ENCODE measurements at regions not wholly inside any gene's neighbourhood (a gene's known extent, or its start where the extent isn't known, plus 50 kb on each side); places are given as distances from the start of the nearest gene placed in this dataset.
"Not testable (repeated sequence)": the region's sequence is repeated elsewhere in the genome, so short reads cannot be mapped to it uniquely, and the experiment has no call there.

GRCh38 chr5:1736889-1737711, 62.5 kb downstream of the MRPL36 start:
- H3K4me1 ChIP-seq (ENCODE audit: control insufficient read depth, insufficient read depth, low read length): no peaks in the 10 kb centered on the region
- H3K36me3 ChIP-seq (ENCODE audit: insufficient read depth, low read length): no peaks in the 10 kb centered on the region
- no peaks in the 10 kb centered on the region for H3K27me3 ChIP-seq (ENCODE audit: control insufficient read depth, insufficient read depth, low read length)
- no peaks in the 10 kb centered on the region for H3K9me3 ChIP-seq (replicated peaks; ENCODE audit: low read length)
- no peak overlapping the region for H3K4me2 ChIP-seq (ENCODE audit: low read length)
- no peak overlapping the region for H3K9ac ChIP-seq (ENCODE audit: low read depth, low read length)
- H3K4me3 ChIP-seq (ENCODE audit: low read length): no peak overlapping the region

- no peaks in the 10 kb centered on the region for H3K9me3 ChIP-seq (replicated peaks; ENCODE audit: low read length)
These were observed 63.6 kb downstream of the MRPL36 start for GRCh38 chr5:1736065-1736464.

GRCh38 chr5:1735320-1735970, 64.2 kb downstream of the MRPL36 start:
- Histone ChIP-seq H3K4me1 (ENCODE audit: control insufficient read depth, insufficient read depth, low read length) (no peaks in the 10 kb centered on the region), H3K4me3 (ENCODE audit: low read length) (no peak overlapping the region), H3K9me3 (replicated peaks; ENCODE audit: low read length) (no peaks in the 10 kb centered on the region), H3K27me3 (ENCODE audit: control insufficient read depth, insufficient read depth, low read length) (no peaks in the 10 kb centered on the region), H3K36me3 (ENCODE audit: insufficient read depth, low read length) (no peaks in the 10 kb centered on the region), H3K4me2 (ENCODE audit: low read length) (no peak overlapping the region), H3K9ac (ENCODE audit: low read depth, low read length) (no peak overlapping the region)

More at GRCh38 chr5:1736065-1736464, 63.6 kb downstream of the MRPL36 start:
- Histone ChIP-seq H3K36me3 (ENCODE audit: insufficient read depth, low read length) (no peaks in the 10 kb centered on the region), H3K27me3 (ENCODE audit: control insufficient read depth, insufficient read depth, low read length) (no peaks in the 10 kb centered on the region), H3K4me2 (ENCODE audit: low read length) (no peak overlapping the region), H3K4me3 (ENCODE audit: low read length) (no peak overlapping the region), H3K4me1 (ENCODE audit: control insufficient read depth, insufficient read depth, low read length) (no peaks in the 10 kb centered on the region), H3K9ac (ENCODE audit: low read depth, low read length) (no peak overlapping the region)

GRCh38 chr5:1734908-1735289, 64.7 kb downstream of the MRPL36 start:
- no peak overlapping the region for H3K4me3 ChIP-seq (ENCODE audit: low read length)
- no peak overlapping the region for H3K9ac ChIP-seq (ENCODE audit: low read depth, low read length)
- H3K9me3 ChIP-seq (replicated peaks; ENCODE audit: low read length): no peaks in the 10 kb centered on the region
- no peaks in the 10 kb centered on the region for H3K36me3 ChIP-seq (ENCODE audit: insufficient read depth, low read length)
- no peaks in the 10 kb centered on the region for H3K27me3 ChIP-seq (ENCODE audit: control insufficient read depth, insufficient read depth, low read length)
- H3K4me1 ChIP-seq (ENCODE audit: control insufficient read depth, insufficient read depth, low read length): no peaks in the 10 kb centered on the region
- H3K4me2 ChIP-seq (ENCODE audit: low read length): no peak overlapping the region

GRCh38 chr5:1734271-1734907, 65.2 kb downstream of the MRPL36 start:
- H3K9ac ChIP-seq (ENCODE audit: low read depth, low read length): no peak overlapping the region
- H3K36me3 ChIP-seq (ENCODE audit: insufficient read depth, low read length): no peaks in the 10 kb centered on the region
- no peaks in the 10 kb centered on the region for H3K27me3 ChIP-seq (ENCODE audit: control insufficient read depth, insufficient read depth, low read length)
- no peaks in the 10 kb centered on the region for H3K9me3 ChIP-seq (replicated peaks; ENCODE audit: low read length)
- H3K4me3 ChIP-seq (ENCODE audit: low read length): no peak overlapping the region
- H3K4me2 ChIP-seq (ENCODE audit: low read length): no peak overlapping the region
- no peaks in the 10 kb centered on the region for H3K4me1 ChIP-seq (ENCODE audit: control insufficient read depth, insufficient read depth, low read length)

- H3K9me3 ChIP-seq (replicated peaks; ENCODE audit: low read length): no peaks in the 10 kb centered on the region
- H3K36me3 ChIP-seq (ENCODE audit: insufficient read depth, low read length): no peaks in the 10 kb centered on the region
- no peak overlapping the region for H3K9ac ChIP-seq (ENCODE audit: low read depth, low read length)
- no peak overlapping the region for H3K4me2 ChIP-seq (ENCODE audit: low read length)
- H3K27me3 ChIP-seq (ENCODE audit: control insufficient read depth, insufficient read depth, low read length): no peaks in the 10 kb centered on the region
- H3K4me3 ChIP-seq (ENCODE audit: low read length): no peak overlapping the region
- H3K4me1 ChIP-seq (ENCODE audit: control insufficient read depth, insufficient read depth, low read length): no peaks in the 10 kb centered on the region
These were observed 66.3 kb downstream of the MRPL36 start for GRCh38 chr5:1733369-1733768.

- Histone ChIP-seq H3K9ac (ENCODE audit: low read depth, low read length) (no peak overlapping the region), H3K36me3 (ENCODE audit: insufficient read depth, low read length) (no peaks in the 10 kb centered on the region), H3K4me2 (ENCODE audit: low read length) (no peak overlapping the region), H3K4me1 (ENCODE audit: control insufficient read depth, insufficient read depth, low read length) (no peaks in the 10 kb centered on the region), H3K9me3 (replicated peaks; ENCODE audit: low read length) (no peaks in the 10 kb centered on the region), H3K4me3 (ENCODE audit: low read length) (no peak overlapping the region), H3K27me3 (ENCODE audit: control insufficient read depth, insufficient read depth, low read length) (no peaks in the 10 kb centered on the region)
These were observed 66.7 kb downstream of the MRPL36 start for GRCh38 chr5:1732945-1733344.

GRCh38 chr5:1732238-1732941, 67.2 kb downstream of the MRPL36 start:
- no peaks in the 10 kb centered on the region for H3K27me3 ChIP-seq (ENCODE audit: control insufficient read depth, insufficient read depth, low read length)
- H3K4me2 ChIP-seq (ENCODE audit: low read length): no peak overlapping the region
- no peak overlapping the region for H3K9ac ChIP-seq (ENCODE audit: low read depth, low read length)
- H3K36me3 ChIP-seq (ENCODE audit: insufficient read depth, low read length): no peaks in the 10 kb centered on the region
- no peak overlapping the region for H3K4me3 ChIP-seq (ENCODE audit: low read length)
- H3K9me3 ChIP-seq (replicated peaks; ENCODE audit: low read length): no peaks in the 10 kb centered on the region
- no peaks in the 10 kb centered on the region for H3K4me1 ChIP-seq (ENCODE audit: control insufficient read depth, insufficient read depth, low read length)

GRCh38 chr5:1731855-1732237, 67.8 kb downstream of the MRPL36 start:
- H3K36me3 ChIP-seq (ENCODE audit: insufficient read depth, low read length): not testable (repeated sequence)

GRCh38 chr5:1731091-1731639, 68.5 kb downstream of the MRPL36 start:
- no peaks in the 10 kb centered on the region for H3K4me1 ChIP-seq (ENCODE audit: control insufficient read depth, insufficient read depth, low read length)
- H3K9ac ChIP-seq (ENCODE audit: low read depth, low read length): no peak overlapping the region
- H3K4me3 ChIP-seq (ENCODE audit: low read length): no peak overlapping the region
- no peaks in the 10 kb centered on the region for H3K36me3 ChIP-seq (ENCODE audit: insufficient read depth, low read length)
- no peak overlapping the region for H3K4me2 ChIP-seq (ENCODE audit: low read length)
- no peaks in the 10 kb centered on the region for H3K27me3 ChIP-seq (ENCODE audit: control insufficient read depth, insufficient read depth, low read length)
- H3K9me3 ChIP-seq (replicated peaks; ENCODE audit: low read length): no peaks in the 10 kb centered on the region

More at GRCh38 chr5:1731855-1732237, 67.8 kb downstream of the MRPL36 start:
- not testable (repeated sequence) for H3K4me3 ChIP-seq (ENCODE audit: low read length); H3K4me2 ChIP-seq (ENCODE audit: low read length); H3K4me1 ChIP-seq (ENCODE audit: control insufficient read depth, insufficient read depth, low read length); H3K27me3 ChIP-seq (ENCODE audit: control insufficient read depth, insufficient read depth, low read length); H3K9ac ChIP-seq (ENCODE audit: low read depth, low read length); H3K9me3 ChIP-seq (replicated peaks; ENCODE audit: low read length)

GRCh38 chr5:1730487-1730847, 69.2 kb downstream of the MRPL36 start:
- Histone ChIP-seq H3K4me1 (ENCODE audit: control insufficient read depth, insufficient read depth, low read length) (no peaks in the 10 kb centered on the region), H3K4me2 (ENCODE audit: low read length) (no peak overlapping the region), H3K36me3 (ENCODE audit: insufficient read depth, low read length) (no peaks in the 10 kb centered on the region), H3K9ac (ENCODE audit: low read depth, low read length) (no peak overlapping the region), H3K27me3 (ENCODE audit: control insufficient read depth, insufficient read depth, low read length) (no peaks in the 10 kb centered on the region), H3K9me3 (replicated peaks; ENCODE audit: low read length) (no peaks in the 10 kb centered on the region), H3K4me3 (ENCODE audit: low read length) (no peak overlapping the region)
